WERI-Rb-1 (cell line): ENCODE measurements at regions not wholly inside any gene's neighbourhood (a gene's known extent, or its start where the extent isn't known, plus 50 kb on each side); places are given as distances from the start of the nearest gene placed in this dataset.

ENCODE experiments used
- DNase-seq: peaks from one replicate; pipeline ENCODE4 v3.0.0-alpha.2; 2020
- H3K27ac ChIP-seq: fragments of 250-450 bp; sonication (Bioruptor Pico); 2 replicates; pipeline ENCODE4 v1.5.1; 2020; ENCODE audit warnings: mild to moderate bottlenecking, moderate library complexity
- H3K27me3 ChIP-seq: fragments of 250-450 bp; sonication (Bioruptor Pico); 2 replicates; pipeline ENCODE4 v1.5.1; 2021; ENCODE audit warnings: mild to moderate bottlenecking, low read depth, moderate library complexity; ENCODE audit not compliant: insufficient read depth, severe bottlenecking
- H3K36me3 ChIP-seq: fragments of 250-450 bp; sonication (Bioruptor Pico); 2 replicates; pipeline ENCODE4 v1.5.1; 2020; ENCODE audit warnings: mild to moderate bottlenecking, moderate library complexity
- H3K4me3 ChIP-seq: 2 replicates; pipeline ENCODE4 v1.5.1; 2011; ENCODE audit warnings: low read depth, mild to moderate bottlenecking, control low read depth, low read length
- H3K9me3 ChIP-seq: fragments of 250-450 bp; sonication (Bioruptor Pico); 2 replicates; pipeline ENCODE4 v1.5.1; 2021; ENCODE audit warnings: mild to moderate bottlenecking, moderate library complexity; ENCODE audit not compliant: severe bottlenecking
- TF ChIP-seq, protein P1 (sequence below): IDR thresholded peaks from 2 replicates; pipeline ENCODE4 v1.5.1; 2011; ENCODE audit warnings: low read depth, mild to moderate bottlenecking, control low read depth, inconsistent platforms, low read length

DNA sequence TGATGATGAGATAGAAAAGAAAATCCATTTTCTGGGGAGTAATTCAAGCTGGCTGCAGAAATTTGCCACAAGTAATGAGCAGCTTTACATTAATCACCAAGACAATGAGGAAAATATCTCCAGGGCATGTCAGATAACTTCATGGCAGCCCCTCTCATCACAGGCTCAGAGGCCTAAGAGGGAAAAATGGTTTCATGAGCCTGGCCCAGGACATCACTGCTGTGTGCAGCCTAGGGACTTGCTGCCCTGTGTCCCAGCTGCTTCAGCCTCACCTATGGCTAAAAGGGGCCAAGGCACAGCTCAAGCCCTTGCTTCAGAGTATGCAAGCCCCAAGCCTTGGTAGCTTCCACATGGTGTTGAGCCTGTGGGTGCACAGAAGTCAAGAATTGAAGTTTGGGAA is 161.7 kb downstream of the OPA1 start:
- Histone ChIP-seq H3K36me3 (no peaks in the 10 kb centered on the region), H3K9me3 (no peaks in the 10 kb centered on the region), H3K27me3 (no peaks in the 10 kb centered on the region), H3K4me3 (no peak overlapping the region), H3K27ac (no peak overlapping the region)
- DNase-seq: no peak
- TF ChIP-seq, protein P1, sequence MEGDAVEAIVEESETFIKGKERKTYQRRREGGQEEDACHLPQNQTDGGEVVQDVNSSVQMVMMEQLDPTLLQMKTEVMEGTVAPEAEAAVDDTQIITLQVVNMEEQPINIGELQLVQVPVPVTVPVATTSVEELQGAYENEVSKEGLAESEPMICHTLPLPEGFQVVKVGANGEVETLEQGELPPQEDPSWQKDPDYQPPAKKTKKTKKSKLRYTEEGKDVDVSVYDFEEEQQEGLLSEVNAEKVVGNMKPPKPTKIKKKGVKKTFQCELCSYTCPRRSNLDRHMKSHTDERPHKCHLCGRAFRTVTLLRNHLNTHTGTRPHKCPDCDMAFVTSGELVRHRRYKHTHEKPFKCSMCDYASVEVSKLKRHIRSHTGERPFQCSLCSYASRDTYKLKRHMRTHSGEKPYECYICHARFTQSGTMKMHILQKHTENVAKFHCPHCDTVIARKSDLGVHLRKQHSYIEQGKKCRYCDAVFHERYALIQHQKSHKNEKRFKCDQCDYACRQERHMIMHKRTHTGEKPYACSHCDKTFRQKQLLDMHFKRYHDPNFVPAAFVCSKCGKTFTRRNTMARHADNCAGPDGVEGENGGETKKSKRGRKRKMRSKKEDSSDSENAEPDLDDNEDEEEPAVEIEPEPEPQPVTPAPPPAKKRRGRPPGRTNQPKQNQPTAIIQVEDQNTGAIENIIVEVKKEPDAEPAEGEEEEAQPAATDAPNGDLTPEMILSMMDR: no peak

DNA sequence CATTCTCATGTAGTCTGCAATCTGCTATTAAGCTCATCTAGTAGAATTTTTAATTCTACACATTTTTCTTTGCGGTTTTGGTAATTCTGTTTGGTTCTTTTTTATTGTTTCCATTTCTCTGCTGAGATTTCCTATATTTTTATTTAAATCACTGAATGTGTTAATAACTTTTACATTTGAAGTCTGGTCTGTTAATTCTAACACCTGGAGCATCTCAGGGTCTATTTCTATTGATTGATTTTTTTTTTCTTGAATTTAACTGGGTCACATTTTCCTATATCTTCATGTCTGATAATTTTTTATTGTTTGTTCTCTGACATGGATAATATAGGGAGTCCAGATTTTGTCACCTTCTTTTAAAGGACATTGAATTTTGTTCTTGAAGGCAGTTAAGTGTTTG is 163.5 kb downstream of the OPA1 start:
- TF ChIP-seq, protein P1: no peak
- DNase-seq: no peak
- no peaks in the 10 kb centered on the region for H3K9me3 ChIP-seq
- no peak overlapping the region for H3K4me3 ChIP-seq
- no peaks in the 10 kb centered on the region for H3K27me3 ChIP-seq
- no peaks in the 10 kb centered on the region for H3K36me3 ChIP-seq
- H3K27ac ChIP-seq: no peak overlapping the region

DNA sequence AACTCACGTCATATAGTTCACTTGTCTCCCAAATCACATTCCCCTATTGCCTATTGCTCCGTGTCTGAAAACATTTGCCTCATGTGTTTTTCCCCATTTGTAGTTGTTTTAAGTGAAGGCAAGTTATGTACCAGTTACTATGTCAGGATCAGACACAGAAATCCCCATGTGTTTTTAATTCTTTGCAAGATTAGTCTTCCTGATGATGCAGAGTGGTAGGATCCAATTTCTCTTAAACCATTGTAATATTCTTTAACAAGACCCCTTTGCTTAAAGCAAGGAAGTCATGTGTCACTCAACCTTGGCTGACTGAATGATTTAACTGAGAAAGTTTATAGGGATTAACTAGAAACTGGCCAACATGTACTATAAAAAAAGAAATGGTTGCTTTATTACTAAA is 164.4 kb downstream of the OPA1 start:
- TF ChIP-seq, protein P1: no peak
- Histone ChIP-seq H3K36me3 (no peaks in the 10 kb centered on the region), H3K4me3 (no peak overlapping the region), H3K27me3 (no peaks in the 10 kb centered on the region), H3K27ac (no peak overlapping the region), H3K9me3 (no peaks in the 10 kb centered on the region)
- DNase-seq: no peak

DNA sequence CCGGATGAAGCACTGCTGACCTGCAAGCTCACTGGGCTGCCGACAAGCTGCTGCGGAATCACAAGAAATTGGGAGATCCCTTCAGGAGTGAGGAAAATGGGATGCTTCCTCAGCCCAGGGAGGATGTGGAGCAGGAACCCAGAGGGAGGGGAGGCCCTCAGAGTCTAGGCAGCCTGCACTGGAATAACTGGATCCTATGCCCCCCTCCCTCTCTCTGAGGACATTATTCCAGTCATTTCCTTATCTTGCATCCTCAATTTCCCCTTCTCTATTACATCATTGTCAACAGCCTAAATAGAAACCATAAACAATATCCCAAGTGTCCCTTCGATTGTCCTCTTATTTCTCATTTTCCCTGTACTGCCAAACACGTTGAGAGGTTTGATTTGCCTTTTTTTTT is 169.0 kb downstream of the OPA1 start:
- TF ChIP-seq, protein P1: no peak
- Histone ChIP-seq H3K27me3 (no peaks in the 10 kb centered on the region), H3K36me3 (no peaks in the 10 kb centered on the region), H3K9me3 (no peaks in the 10 kb centered on the region), H3K4me3 (no peak overlapping the region), H3K27ac (no peak overlapping the region)
- no peak for DNase-seq

DNA sequence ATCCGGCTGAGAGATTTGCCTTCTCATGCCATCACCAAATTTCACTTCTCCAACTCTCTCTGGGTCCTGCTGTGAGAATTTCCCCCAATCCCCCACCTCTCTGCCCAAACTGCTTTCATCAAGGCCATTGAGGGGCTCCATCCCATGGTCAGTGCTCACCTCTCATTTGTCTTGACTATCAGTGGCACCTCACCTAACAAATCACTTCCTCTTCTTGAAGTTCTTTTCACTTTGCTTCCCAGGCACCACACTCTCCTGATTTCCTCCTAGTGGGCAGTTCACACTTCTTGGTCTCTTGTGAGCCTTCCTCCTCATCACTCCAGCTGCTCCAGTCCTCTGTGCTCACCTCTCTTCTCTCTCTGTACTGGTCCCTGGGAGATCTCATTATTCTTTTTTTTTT is 169.6 kb downstream of the OPA1 start:
- TF ChIP-seq, protein P1: no peak
- no peak for DNase-seq
- no peak overlapping the region for H3K4me3 ChIP-seq
- H3K27ac ChIP-seq: no peak overlapping the region
- H3K27me3 ChIP-seq: no peaks in the 10 kb centered on the region
- no peaks in the 10 kb centered on the region for H3K36me3 ChIP-seq
- H3K9me3 ChIP-seq: no peaks in the 10 kb centered on the region

DNA sequence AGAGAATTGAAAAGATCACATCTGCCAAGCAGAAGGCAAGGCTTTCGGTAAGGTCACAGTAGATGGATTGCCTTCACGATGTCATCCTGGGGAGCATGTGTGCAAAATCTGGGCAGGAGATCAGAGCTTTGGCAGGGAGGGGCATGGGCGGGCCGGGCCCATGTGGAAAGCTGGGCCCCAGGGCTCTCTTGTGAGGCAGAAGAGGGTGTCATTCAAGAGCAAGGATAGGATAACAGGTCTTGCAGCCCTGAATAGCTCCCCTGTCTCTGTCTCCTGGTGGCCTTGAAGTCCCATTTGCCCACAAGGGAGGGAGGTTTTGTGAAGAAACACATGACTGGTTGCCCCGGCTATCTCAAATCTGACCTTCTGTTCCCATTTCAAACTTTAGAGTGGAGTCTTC is 172.0 kb downstream of the OPA1 start:
- no peak for DNase-seq
- no peak overlapping the region for H3K4me3 ChIP-seq
- TF ChIP-seq, protein P1: no peak
- no peaks in the 10 kb centered on the region for H3K9me3 ChIP-seq
- H3K27ac ChIP-seq: no peak overlapping the region
- no peaks in the 10 kb centered on the region for H3K27me3 ChIP-seq
- no peaks in the 10 kb centered on the region for H3K36me3 ChIP-seq
